GM06990 (cell line): ENCODE measurements at regions not wholly inside any gene's neighbourhood (a gene's known extent, or its start where the extent isn't known, plus 50 kb on each side); places are given as distances from the start of the nearest gene placed in this dataset.
"Not testable (repeated sequence)": the region's sequence is repeated elsewhere in the genome, so short reads cannot be mapped to it uniquely, and the experiment has no call there.

Source experiments
- DNase-seq: peaks from one replicate; pipeline ENCODE4 v3.0.0-alpha.2; 2011; ENCODE audit not compliant: insufficient read length; ENCODE audit errors: extremely low read depth
- H3K27me3 ChIP-seq: replicated peaks from 2 replicates; pipeline ENCODE4 v1.6.0; 2011; ENCODE audit warnings: low read length; ENCODE audit not compliant: control insufficient read depth, insufficient read depth
- H3K36me3 ChIP-seq: 2 replicates; pipeline ENCODE4 v1.5.1; 2011; ENCODE audit warnings: low read length; ENCODE audit not compliant: control insufficient read depth, insufficient read depth
- H3K4me3 ChIP-seq: replicated peaks from 2 replicates; pipeline ENCODE4 v1.5.1; 2011; ENCODE audit warnings: low read depth, mild to moderate bottlenecking, control low read depth, low read length
- CTCF ChIP-seq: IDR thresholded peaks from 2 replicates; pipeline ENCODE4 v1.5.1; 2011; ENCODE audit warnings: low read length, control low read depth, mild to moderate bottlenecking, inconsistent platforms; ENCODE audit not compliant: insufficient read depth, poor library complexity, severe bottlenecking

- H3K27me3 ChIP-seq, result no peaks in the 10 kb centered on the region
- no peak for TF ChIP-seq CTCF
- H3K4me3 ChIP-seq, result no peak overlapping the region
- no peaks in the 10 kb centered on the region for H3K36me3 ChIP-seq
- no peak for DNase-seq
Measured at GRCh38 chr7:142636751-142637150, 112.5 kb upstream of the PRSS1 start.

DNA sequence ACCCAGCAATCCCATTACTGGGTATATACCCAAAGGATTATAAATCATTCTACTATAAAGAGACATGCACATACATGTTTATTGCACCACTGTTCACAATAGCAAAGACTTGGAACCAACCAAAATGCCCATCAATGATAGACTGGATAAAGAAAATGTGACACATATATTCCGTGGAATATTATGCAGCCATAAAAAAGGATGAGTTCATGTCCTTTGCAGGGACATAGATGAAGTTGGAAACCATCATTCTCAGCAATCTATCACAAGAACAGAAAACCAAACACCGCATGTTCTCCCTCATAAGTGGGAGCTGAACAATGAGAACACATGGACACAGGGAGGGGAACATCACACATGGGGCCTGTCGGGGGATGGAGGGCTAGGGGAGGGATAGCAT, 113.2 kb upstream of the PRSS1 start:
- H3K36me3 ChIP-seq, H3K4me3 ChIP-seq, DNase-seq, H3K27me3 ChIP-seq: not testable (repeated sequence)

DNA sequence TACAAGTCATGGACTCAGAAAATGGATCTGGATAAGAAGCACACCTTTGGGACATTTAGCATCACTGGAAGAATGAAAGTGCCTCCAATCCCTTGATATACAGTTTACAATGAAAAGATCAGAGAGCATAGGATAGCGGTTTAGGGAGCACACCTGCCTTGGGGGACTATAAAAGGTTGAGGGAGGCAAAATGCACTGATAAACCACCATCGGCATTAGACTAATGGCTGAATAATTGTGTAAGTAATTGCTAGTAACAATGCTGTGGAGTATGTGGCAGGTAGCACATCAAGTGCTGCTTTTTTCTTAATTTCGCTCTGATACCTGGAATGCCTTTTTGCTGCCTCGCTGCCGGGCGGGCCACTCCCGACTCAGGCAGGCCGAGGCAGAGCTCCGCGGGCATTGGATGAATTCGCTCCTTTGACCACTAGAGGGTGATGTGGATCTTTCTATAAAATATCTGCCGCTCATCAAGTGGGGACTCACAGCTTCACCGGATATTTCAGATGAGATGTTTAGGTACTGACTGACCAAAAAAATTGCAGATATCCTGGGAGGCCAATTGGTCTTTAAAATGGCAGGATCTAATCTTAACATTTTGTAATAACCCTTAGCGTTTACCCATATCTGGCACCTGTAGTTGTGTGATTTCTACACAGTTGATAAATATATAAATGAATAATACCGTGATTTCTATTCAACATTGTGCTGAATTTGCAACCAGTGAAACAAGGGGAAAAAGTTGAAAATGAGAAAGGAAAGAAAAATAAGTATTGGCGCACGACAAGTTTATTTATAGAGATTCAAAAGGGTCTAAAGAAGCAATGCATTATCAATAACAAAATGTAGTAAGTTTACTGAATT, 116.8 kb upstream of the PRSS1 start:
- Histone ChIP-seq H3K27me3 (no peaks in the 10 kb centered on the region; the same call in 1 of the 2 replicates), H3K36me3 (no peaks in the 10 kb centered on the region), H3K4me3 (no peak overlapping the region)
- peak; percentile 40 for DNase-seq
- peak; percentile 73 for TF ChIP-seq CTCF

- Histone ChIP-seq H3K4me3 (no peak overlapping the region), H3K36me3 (no peaks in the 10 kb centered on the region), H3K27me3 (no peaks in the 10 kb centered on the region; the same call in 1 of the 2 replicates)
- no peak for DNase-seq
- no peak for TF ChIP-seq CTCF
Measured at GRCh38 chr7:142629588-142630260, 119.5 kb upstream of the PRSS1 start.

DNA sequence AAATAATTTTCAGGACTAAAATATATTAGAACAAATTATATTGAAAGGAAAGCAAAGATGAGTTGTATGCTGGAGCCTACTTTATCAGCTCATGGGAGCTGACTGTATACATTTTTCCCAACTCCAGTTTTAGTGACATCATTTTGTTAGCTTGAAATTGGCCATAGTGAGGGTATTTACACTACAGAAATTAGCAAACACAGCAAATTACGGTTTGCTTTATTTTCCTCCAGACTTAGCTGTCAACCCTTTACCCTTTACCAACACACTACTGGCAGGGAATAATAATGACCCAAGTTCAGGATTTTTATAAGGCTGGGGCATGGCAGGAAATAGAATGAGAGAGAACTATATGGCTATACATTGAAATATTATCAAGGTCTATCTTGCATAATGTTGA, 120.3 kb upstream of the PRSS1 start:
- DNase-seq, result no peak
- no peak overlapping the region for H3K4me3 ChIP-seq
- no peak for TF ChIP-seq CTCF
- no peaks in the 10 kb centered on the region for H3K36me3 ChIP-seq
- H3K27me3 ChIP-seq, result no peaks in the 10 kb centered on the region; the same call in 1 of the 2 replicates

DNA sequence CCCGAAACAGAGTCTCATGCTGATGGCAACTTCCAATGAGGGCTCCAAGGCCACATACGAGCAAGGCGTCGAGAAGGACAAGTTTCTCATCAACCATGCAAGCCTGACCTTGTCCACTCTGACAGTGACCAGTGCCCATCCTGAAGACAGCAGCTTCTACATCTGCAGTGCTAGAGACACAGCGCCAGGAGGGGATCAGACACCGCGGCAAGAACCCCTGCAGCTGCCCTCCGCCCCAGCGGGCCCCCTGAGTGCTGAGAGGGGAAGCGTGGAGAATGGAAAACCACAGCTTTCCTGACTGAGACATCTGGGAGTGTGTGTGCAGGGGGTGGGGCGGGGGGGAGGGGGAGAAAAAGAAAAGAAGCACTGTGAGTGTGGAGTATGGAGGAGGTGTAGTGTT, 122.0 kb upstream of the PRSS1 start:
- H3K4me3 ChIP-seq, H3K36me3 ChIP-seq, H3K27me3 ChIP-seq, DNase-seq: not testable (repeated sequence)
